C4-2B (cell line): ENCODE measurements at regions not wholly inside any gene's neighbourhood (a gene's known extent, or its start where the extent isn't known, plus 50 kb on each side); places are given as distances from the start of the nearest gene placed in this dataset.

ENCODE experiments used
- ZFX ChIP-seq: fragments of 450-650 bp; IDR thresholded peaks from 2 replicates; pipeline ENCODE4 v1.6.1; 2017
- TF ChIP-seq, protein P1 (sequence below): fragments of 450-650 bp; conservative IDR thresholded peaks from 2 replicates; pipeline ENCODE4 v1.5.1; 2017; ENCODE audit warnings: mild to moderate bottlenecking

GRCh38 chr22:48753752-48754517 lies 1073.7 kb downstream of the BRD1 start:
- TF ChIP-seq, protein P1, sequence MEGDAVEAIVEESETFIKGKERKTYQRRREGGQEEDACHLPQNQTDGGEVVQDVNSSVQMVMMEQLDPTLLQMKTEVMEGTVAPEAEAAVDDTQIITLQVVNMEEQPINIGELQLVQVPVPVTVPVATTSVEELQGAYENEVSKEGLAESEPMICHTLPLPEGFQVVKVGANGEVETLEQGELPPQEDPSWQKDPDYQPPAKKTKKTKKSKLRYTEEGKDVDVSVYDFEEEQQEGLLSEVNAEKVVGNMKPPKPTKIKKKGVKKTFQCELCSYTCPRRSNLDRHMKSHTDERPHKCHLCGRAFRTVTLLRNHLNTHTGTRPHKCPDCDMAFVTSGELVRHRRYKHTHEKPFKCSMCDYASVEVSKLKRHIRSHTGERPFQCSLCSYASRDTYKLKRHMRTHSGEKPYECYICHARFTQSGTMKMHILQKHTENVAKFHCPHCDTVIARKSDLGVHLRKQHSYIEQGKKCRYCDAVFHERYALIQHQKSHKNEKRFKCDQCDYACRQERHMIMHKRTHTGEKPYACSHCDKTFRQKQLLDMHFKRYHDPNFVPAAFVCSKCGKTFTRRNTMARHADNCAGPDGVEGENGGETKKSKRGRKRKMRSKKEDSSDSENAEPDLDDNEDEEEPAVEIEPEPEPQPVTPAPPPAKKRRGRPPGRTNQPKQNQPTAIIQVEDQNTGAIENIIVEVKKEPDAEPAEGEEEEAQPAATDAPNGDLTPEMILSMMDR = no peak
- no peak for TF ChIP-seq ZFX
